Bronchial epithelial cell (primary cell): ENCODE measurements at regions not wholly inside any gene's neighbourhood (a gene's known extent, or its start where the extent isn't known, plus 50 kb on each side); places are given as distances from the start of the nearest gene placed in this dataset.

ENCODE experiments used
- DNase-seq: peaks from one replicate; pipeline ENCODE4 v3.0.0-alpha.2; 2010; ENCODE audit warnings: low read depth
- FAIRE-seq: peaks from 2 replicates; lab custom pipeline; 2011; peaks lifted over from hg19 to GRCh38; lab: Jason Lieb, UNC
- H3K27me3 ChIP-seq: 2 replicates; pipeline ENCODE4 v1.5.1; 2011; ENCODE audit warnings: low read length; ENCODE audit not compliant: control insufficient read depth, insufficient read depth
- H3K36me3 ChIP-seq: 2 replicates; pipeline ENCODE4 v1.5.1; 2011; ENCODE audit warnings: low read length; ENCODE audit not compliant: control insufficient read depth, insufficient read depth
- H3K4me3 ChIP-seq: 2 replicates; pipeline ENCODE4 v1.5.1; 2011; ENCODE audit warnings: mild to moderate bottlenecking, low read depth, low read length, control low read depth
- CTCF ChIP-seq: IDR thresholded peaks from 2 replicates; pipeline ENCODE4 v1.5.1; 2011; ENCODE audit warnings: mild to moderate bottlenecking, moderate library complexity, low read length, control low read depth, inconsistent platforms; ENCODE audit not compliant: insufficient read depth, severe bottlenecking

- DNase-seq (no peak), FAIRE-seq (no peak)
- no peaks in the 10 kb centered on the region for H3K27me3 ChIP-seq
- no peaks in the 10 kb centered on the region for H3K36me3 ChIP-seq
- no peak overlapping the region for H3K4me3 ChIP-seq
- no peak for TF ChIP-seq CTCF
These were observed 100.0 kb downstream of the IL12A start for GRCh38 chr3:160088492-160089137.

- FAIRE-seq (no peak), DNase-seq (peak; percentile 41)
- H3K36me3 ChIP-seq: no peaks in the 10 kb centered on the region
- no peak for TF ChIP-seq CTCF
- H3K4me3 ChIP-seq: no peak overlapping the region
- H3K27me3 ChIP-seq: no peaks in the 10 kb centered on the region
These were observed 102.0 kb downstream of the IL12A start for GRCh38 chr3:160090653-160091052.

- DNase-seq: no peak
- TF ChIP-seq CTCF: no peak
- no peak for FAIRE-seq
- Histone ChIP-seq H3K36me3 (no peaks in the 10 kb centered on the region), H3K27me3 (no peaks in the 10 kb centered on the region), H3K4me3 (no peak overlapping the region)
These were observed 102.8 kb downstream of the IL12A start for GRCh38 chr3:160091441-160091840.

- Histone ChIP-seq H3K4me3 (no peak overlapping the region), H3K27me3 (no peaks in the 10 kb centered on the region), H3K36me3 (no peaks in the 10 kb centered on the region)
- DNase-seq (no peak), FAIRE-seq (no peak)
- no peak for TF ChIP-seq CTCF
These were observed 104.1 kb downstream of the IL12A start for GRCh38 chr3:160092760-160093159.

GRCh38 chr3:160094562-160094961 lies 105.9 kb downstream of the IL12A start:
- DNase-seq (no peak), FAIRE-seq (no peak)
- Histone ChIP-seq H3K27me3 (no peaks in the 10 kb centered on the region), H3K4me3 (no peak overlapping the region), H3K36me3 (no peaks in the 10 kb centered on the region)
- no peak for TF ChIP-seq CTCF

- Histone ChIP-seq H3K4me3 (no peak overlapping the region), H3K27me3 (no peaks in the 10 kb centered on the region), H3K36me3 (no peaks in the 10 kb centered on the region)
- TF ChIP-seq CTCF: no peak
- no peak for FAIRE-seq
- no peak for DNase-seq
These were observed 108.8 kb downstream of the IL12A start for GRCh38 chr3:160097478-160097877.
